Effector memory CD4-positive, alpha-beta T cell (primary cell): ENCODE measurements at regions not wholly inside any gene's neighbourhood (a gene's known extent, or its start where the extent isn't known, plus 50 kb on each side); places are given as distances from the start of the nearest gene placed in this dataset.
A peak's percentile ranks its signal among the peaks of the same experiment; 100 is the strongest.
"Not testable (repeated sequence)": the region's sequence is repeated elsewhere in the genome, so short reads cannot be mapped to it uniquely, and the experiment has no call there.

ENCODE experiments used
- DNase-seq, 3 donors: peaks; one replicate each; pipeline ENCODE4 v3.0.0-alpha.2; 2020
- H3K27ac ChIP-seq: 2 replicates; pipeline ENCODE4 v1.7.0; 2013; ENCODE audit warnings: mild to moderate bottlenecking, low read length, moderate library complexity; ENCODE audit not compliant: insufficient read depth, poor library complexity, severe bottlenecking
- H3K27me3 ChIP-seq: replicated peaks from 2 replicates; pipeline ENCODE4 v1.7.0; 2013; ENCODE audit warnings: mild to moderate bottlenecking, low read length; ENCODE audit not compliant: insufficient read depth, control insufficient read depth, poor library complexity, severe bottlenecking
- H3K36me3 ChIP-seq: 2 replicates; pipeline ENCODE4 v1.7.0; 2013; ENCODE audit warnings: mild to moderate bottlenecking, low read length, moderate library complexity; ENCODE audit not compliant: control insufficient read depth, insufficient read depth
- H3K4me1 ChIP-seq: 2 replicates; pipeline ENCODE4 v1.7.0; 2013; ENCODE audit warnings: low read length, mild to moderate bottlenecking; ENCODE audit not compliant: control insufficient read depth, insufficient read depth, poor library complexity, severe bottlenecking
- H3K4me3 ChIP-seq: 2 replicates; pipeline ENCODE4 v1.7.0; 2013; ENCODE audit warnings: low read length, low read depth, mild to moderate bottlenecking; ENCODE audit not compliant: insufficient read depth, poor library complexity, severe bottlenecking
- H3K9me3 ChIP-seq: 2 replicates; pipeline ENCODE4 v1.7.0; 2013; ENCODE audit warnings: mild to moderate bottlenecking, low read length, moderate library complexity; ENCODE audit not compliant: control insufficient read depth

- H3K4me1 ChIP-seq, H3K27me3 ChIP-seq, H3K27ac ChIP-seq, H3K4me3 ChIP-seq, DNase-seq, H3K9me3 ChIP-seq: not testable (repeated sequence)
- peaks cover 12% of the 10 kb centered on the region for H3K36me3 ChIP-seq
These were observed 51.5 kb upstream of the MUC20 start for GRCh38 chr3:195669310-195669709.

- H3K27ac ChIP-seq, H3K27me3 ChIP-seq, DNase-seq, H3K4me1 ChIP-seq, H3K36me3 ChIP-seq, H3K9me3 ChIP-seq, H3K4me3 ChIP-seq: not testable (repeated sequence)
These were observed 52.5 kb upstream of the MUC20 start for GRCh38 chr3:195668131-195668766.

GRCh38 chr3:195665311-195665710 is 55.5 kb upstream of the MUC20 start:
- not testable (repeated sequence) for H3K27me3 ChIP-seq, H3K9me3 ChIP-seq, H3K27ac ChIP-seq, H3K4me1 ChIP-seq, H3K4me3 ChIP-seq, H3K36me3 ChIP-seq, DNase-seq

- H3K27me3 ChIP-seq, H3K4me1 ChIP-seq, H3K36me3 ChIP-seq, H3K27ac ChIP-seq, DNase-seq, H3K4me3 ChIP-seq, H3K9me3 ChIP-seq: not testable (repeated sequence)
These were observed 56.6 kb upstream of the MUC20 start for GRCh38 chr3:195664131-195664530.

GRCh38 chr3:195659136-195659533 is 61.6 kb upstream of the MUC20 start:
- H3K27ac ChIP-seq, H3K4me3 ChIP-seq, H3K4me1 ChIP-seq, H3K9me3 ChIP-seq, H3K36me3 ChIP-seq, H3K27me3 ChIP-seq, DNase-seq: not testable (repeated sequence)

- H3K9me3 ChIP-seq, DNase-seq, H3K36me3 ChIP-seq, H3K27me3 ChIP-seq, H3K4me3 ChIP-seq, H3K4me1 ChIP-seq, H3K27ac ChIP-seq: not testable (repeated sequence)
These were observed 62.2 kb upstream of the MUC20 start for GRCh38 chr3:195658381-195659135.

- not testable (repeated sequence) for H3K4me1 ChIP-seq, H3K36me3 ChIP-seq, H3K27me3 ChIP-seq, H3K9me3 ChIP-seq
- DNase-seq = peak; percentile 67 to 95 (median 86)
- peak overlapping the region; percentile 61 for H3K4me3 ChIP-seq
- peak overlapping the region; percentile 45 for H3K27ac ChIP-seq
These were observed 63.1 kb upstream of the MUC20 start for GRCh38 chr3:195657475-195658372.

- not testable (repeated sequence) for DNase-seq, H3K27me3 ChIP-seq, H3K36me3 ChIP-seq, H3K9me3 ChIP-seq, H3K27ac ChIP-seq, H3K4me3 ChIP-seq, H3K4me1 ChIP-seq
These were observed 64.7 kb upstream of the MUC20 start for GRCh38 chr3:195656091-195656490.

- H3K27me3 ChIP-seq, DNase-seq, H3K4me3 ChIP-seq, H3K4me1 ChIP-seq, H3K9me3 ChIP-seq, H3K36me3 ChIP-seq, H3K27ac ChIP-seq: not testable (repeated sequence)
These were observed 66.0 kb upstream of the MUC20 start for GRCh38 chr3:195654746-195655145.

- H3K4me1 ChIP-seq, H3K36me3 ChIP-seq, H3K9me3 ChIP-seq, H3K27me3 ChIP-seq, H3K4me3 ChIP-seq, H3K27ac ChIP-seq, DNase-seq: not testable (repeated sequence)
These were observed 66.6 kb upstream of the MUC20 start for GRCh38 chr3:195654138-195654537.
